HUES48 (cell line): ENCODE measurements at regions not wholly inside any gene's neighbourhood (a gene's known extent, or its start where the extent isn't known, plus 50 kb on each side); places are given as distances from the start of the nearest gene placed in this dataset.
"Not testable (repeated sequence)": the region's sequence is repeated elsewhere in the genome, so short reads cannot be mapped to it uniquely, and the experiment has no call there.

Source experiments
- H3K27ac ChIP-seq: one replicate; pipeline ENCODE4 v1.7.0; 2013; ENCODE audit warnings: low read depth, low read length, inconsistent platforms
- H3K27me3 ChIP-seq: 2 replicates; pipeline ENCODE4 v1.6.1; 2013; ENCODE audit warnings: mild to moderate bottlenecking, low read length; ENCODE audit not compliant: control insufficient read depth, insufficient read depth
- H3K36me3 ChIP-seq: 2 replicates; pipeline ENCODE4 v1.6.1; 2013; ENCODE audit warnings: low read length; ENCODE audit not compliant: control insufficient read depth, insufficient read depth
- H3K4me1 ChIP-seq: 2 replicates; pipeline ENCODE4 v1.6.1; 2013; ENCODE audit warnings: mild to moderate bottlenecking, low read length; ENCODE audit not compliant: control insufficient read depth, insufficient read depth
- H3K4me3 ChIP-seq: 2 replicates; pipeline ENCODE4 v1.5.1; 2013; ENCODE audit warnings: mild to moderate bottlenecking, low read depth, low read length
- H3K9ac ChIP-seq: 2 replicates; pipeline ENCODE4 v1.6.1; 2013; ENCODE audit warnings: mild to moderate bottlenecking, low read depth, low read length, moderate library complexity
- H3K9me3 ChIP-seq: 2 replicates; pipeline ENCODE4 v1.6.1; 2013; ENCODE audit warnings: low read length; ENCODE audit not compliant: control insufficient read depth, insufficient read depth

DNA sequence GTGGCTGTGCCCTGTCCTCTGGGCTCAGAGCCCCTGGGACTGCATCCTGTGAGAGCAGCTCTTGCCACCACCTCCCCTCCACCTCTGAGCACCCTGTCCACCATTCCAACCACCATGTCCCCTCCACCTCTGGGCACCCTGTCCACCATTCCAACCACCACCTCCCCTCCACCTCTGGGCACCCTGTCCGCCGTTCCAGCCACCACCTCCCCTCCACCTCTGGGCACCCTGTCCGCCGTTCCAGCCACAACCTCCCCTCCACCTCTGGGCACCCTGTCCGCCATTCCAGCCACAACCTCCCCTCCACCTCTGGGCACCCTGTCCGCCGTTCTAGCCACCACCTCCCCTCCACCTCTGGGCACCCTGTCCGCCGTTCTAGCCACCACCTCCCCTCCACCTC, 313.7 kb upstream of the MYT1L start:
- H3K27ac ChIP-seq, H3K9me3 ChIP-seq, H3K27me3 ChIP-seq, H3K9ac ChIP-seq, H3K36me3 ChIP-seq, H3K4me3 ChIP-seq, H3K4me1 ChIP-seq: not testable (repeated sequence)

GRCh38 chr2:2644040-2644439, 313.0 kb upstream of the MYT1L start:
- H3K27ac ChIP-seq: no peak overlapping the region
- no peaks in the 10 kb centered on the region for H3K4me1 ChIP-seq
- no peaks in the 10 kb centered on the region for H3K27me3 ChIP-seq
- H3K9me3 ChIP-seq: 0 out of 2 replicates have a peak, but pooled peaks cover 4% of the 10 kb centered on the region
- no peaks in the 10 kb centered on the region for H3K36me3 ChIP-seq
- H3K4me3 ChIP-seq: no peak overlapping the region
- H3K9ac ChIP-seq: no peak overlapping the region

DNA sequence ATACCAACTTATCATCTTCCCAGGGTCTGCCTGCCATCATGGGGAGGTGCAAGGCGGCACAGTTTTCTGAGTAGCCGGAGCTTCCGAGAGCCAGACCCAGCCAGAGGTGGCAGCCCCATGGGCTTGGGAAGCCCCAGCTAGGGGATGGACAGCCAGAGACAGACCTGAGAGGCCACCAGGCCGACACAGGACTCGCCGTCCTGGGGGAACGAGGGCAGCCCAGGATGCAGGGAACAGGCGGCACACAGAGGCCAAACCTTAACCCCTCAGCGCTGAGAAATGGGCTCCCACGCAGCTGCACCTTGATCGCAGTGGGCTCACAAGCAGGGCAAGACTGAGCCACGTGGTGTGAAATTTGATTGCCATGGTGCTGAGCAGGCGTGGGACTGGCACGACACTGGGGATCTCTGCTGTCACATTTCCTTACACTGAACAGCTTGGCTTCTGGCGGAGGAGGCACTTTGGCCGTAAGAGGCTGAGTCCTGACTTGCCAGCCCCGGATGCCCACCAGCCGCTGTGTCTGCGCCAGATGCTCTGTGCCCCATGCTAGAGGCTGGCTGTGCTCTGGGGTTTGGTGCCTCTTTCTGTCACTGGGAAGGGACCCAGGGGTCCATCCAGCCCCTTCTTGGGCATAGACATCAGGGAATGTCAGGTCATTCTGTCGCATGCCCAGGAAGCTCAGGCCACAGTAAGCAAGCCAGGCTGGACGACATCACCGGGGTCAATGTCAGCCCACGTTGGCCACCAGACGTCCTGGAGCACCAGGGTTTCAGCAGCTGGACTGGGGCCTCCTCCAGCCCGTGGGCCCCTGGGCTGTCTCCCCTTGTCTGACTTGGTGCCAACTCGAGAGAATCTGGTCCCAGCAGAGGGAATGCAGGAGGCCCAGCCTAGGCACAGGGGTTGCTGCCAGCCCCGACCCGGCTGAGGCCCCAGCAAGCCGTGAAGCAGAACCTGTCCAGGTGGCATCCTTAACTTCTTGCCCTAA, 312.1 kb upstream of the MYT1L start:
- no peaks in the 10 kb centered on the region for H3K36me3 ChIP-seq
- H3K27me3 ChIP-seq: no peaks in the 10 kb centered on the region
- H3K9ac ChIP-seq: no peak overlapping the region
- no peak overlapping the region for H3K27ac ChIP-seq
- H3K9me3 ChIP-seq: 0 out of 2 replicates have a peak, but pooled peaks cover 4% of the 10 kb centered on the region
- H3K4me3 ChIP-seq: no peak overlapping the region
- H3K4me1 ChIP-seq: no peaks in the 10 kb centered on the region

- H3K9me3 ChIP-seq: no peaks in the 10 kb centered on the region
- no peak overlapping the region for H3K27ac ChIP-seq
- H3K36me3 ChIP-seq: no peaks in the 10 kb centered on the region
- no peaks in the 10 kb centered on the region for H3K4me1 ChIP-seq
- H3K4me3 ChIP-seq: no peak overlapping the region
- H3K9ac ChIP-seq: no peak overlapping the region
- H3K27me3 ChIP-seq: no peaks in the 10 kb centered on the region
Observed at GRCh38 chr2:2641541-2642410, 310.7 kb upstream of the MYT1L start.

- no peaks in the 10 kb centered on the region for H3K27me3 ChIP-seq
- no peaks in the 10 kb centered on the region for H3K36me3 ChIP-seq
- no peak overlapping the region for H3K27ac ChIP-seq
- H3K9me3 ChIP-seq: no peaks in the 10 kb centered on the region
- no peaks in the 10 kb centered on the region for H3K4me1 ChIP-seq
- no peak overlapping the region for H3K9ac ChIP-seq
- H3K4me3 ChIP-seq: no peak overlapping the region
Observed at GRCh38 chr2:2640818-2641217, 309.7 kb upstream of the MYT1L start.

- no peak overlapping the region for H3K9ac ChIP-seq
- no peaks in the 10 kb centered on the region for H3K27me3 ChIP-seq
- H3K4me1 ChIP-seq: no peaks in the 10 kb centered on the region
- H3K9me3 ChIP-seq: no peaks in the 10 kb centered on the region
- H3K27ac ChIP-seq: no peak overlapping the region
- H3K4me3 ChIP-seq: no peak overlapping the region
- no peaks in the 10 kb centered on the region for H3K36me3 ChIP-seq
Observed at GRCh38 chr2:2640371-2640770, 309.3 kb upstream of the MYT1L start.

DNA sequence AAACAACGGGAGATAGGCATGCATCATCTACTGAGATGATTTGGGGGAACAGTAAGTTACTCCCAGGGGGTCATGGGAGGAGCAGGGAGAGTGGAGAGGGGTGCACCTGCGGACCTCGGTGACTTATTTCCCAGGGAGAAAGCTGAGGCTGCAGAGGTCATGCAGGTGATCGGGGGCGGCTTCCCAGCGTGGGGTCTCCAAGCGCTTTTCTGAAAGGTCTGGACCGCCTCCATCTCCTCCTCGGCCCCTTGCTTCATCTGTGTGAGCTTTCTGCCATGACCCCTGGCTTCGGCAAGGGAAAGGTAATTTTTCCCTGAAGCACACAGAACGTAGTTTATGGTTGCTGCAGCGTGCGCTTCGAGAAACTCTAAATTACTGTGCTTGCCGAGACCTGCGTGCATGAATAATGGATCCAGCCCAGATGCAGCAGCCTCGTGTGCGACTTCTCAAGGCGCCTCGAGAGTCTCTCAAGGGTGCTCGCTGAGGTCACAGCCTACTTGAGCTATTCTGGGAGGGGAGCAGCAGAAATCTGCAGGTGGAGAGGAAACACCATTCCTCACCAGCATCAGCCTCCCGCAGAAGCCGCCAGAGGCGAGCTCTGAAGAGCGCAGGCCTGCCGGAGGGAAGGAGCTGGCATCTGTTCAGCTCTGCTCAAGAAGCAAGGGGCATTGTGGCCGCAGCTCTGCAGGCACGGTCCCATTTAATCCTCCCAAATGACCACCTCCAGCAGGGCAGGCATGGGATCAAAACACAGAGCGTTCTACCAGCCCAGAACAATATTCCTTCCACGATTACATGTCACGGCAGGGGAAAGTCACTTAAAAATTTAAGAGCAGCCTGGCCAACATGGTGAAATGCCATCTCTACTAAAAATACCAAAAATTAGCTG, 308.4 kb upstream of the MYT1L start:
- H3K27me3 ChIP-seq: no peaks in the 10 kb centered on the region
- no peaks in the 10 kb centered on the region for H3K36me3 ChIP-seq

DNA sequence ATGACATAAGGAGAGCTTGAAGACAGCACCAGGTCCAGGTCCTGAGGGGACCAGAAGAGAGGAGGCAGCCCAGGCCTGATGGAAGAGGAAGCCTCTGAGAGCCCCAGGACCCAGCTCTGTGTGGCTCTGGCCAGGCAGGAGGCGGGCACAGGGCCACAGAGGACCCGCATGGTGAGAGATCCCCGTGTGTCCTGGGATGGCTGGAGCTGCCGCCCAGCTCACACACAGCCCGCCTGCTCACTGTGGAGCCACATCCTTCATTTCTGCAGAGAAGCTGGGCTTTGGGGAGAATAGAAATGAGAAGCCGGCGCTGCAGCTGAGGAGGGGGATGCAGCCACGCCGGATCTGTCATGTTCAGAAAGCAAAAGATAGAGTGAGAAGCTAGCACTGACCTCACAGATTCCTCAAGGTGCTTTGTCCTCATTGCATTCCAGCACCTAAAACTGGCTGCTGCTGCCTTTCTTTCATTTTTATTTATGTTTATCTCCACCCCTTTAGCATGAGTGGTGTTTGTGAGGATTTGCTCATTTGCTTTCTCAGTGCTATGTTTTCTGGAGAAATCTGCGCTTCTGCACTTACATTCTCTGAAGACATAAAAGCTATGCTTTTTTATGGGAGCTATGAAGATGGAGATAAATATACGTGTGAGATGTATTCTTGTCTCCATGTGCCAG, 307.6 kb upstream of the MYT1L start:
- Histone ChIP-seq H3K9me3 (no peaks in the 10 kb centered on the region), H3K36me3 (no peaks in the 10 kb centered on the region), H3K4me3 (no peak overlapping the region), H3K27me3 (no peaks in the 10 kb centered on the region), H3K9ac (no peak overlapping the region), H3K4me1 (no peaks in the 10 kb centered on the region), H3K27ac (no peak overlapping the region)

More for the DNA sequence above, 308.4 kb upstream of the MYT1L start:
- Histone ChIP-seq H3K9me3 (no peaks in the 10 kb centered on the region), H3K9ac (no peak overlapping the region), H3K4me1 (no peaks in the 10 kb centered on the region), H3K27ac (no peak overlapping the region), H3K4me3 (no peak overlapping the region)

- Histone ChIP-seq H3K27me3 (no peaks in the 10 kb centered on the region), H3K36me3 (no peaks in the 10 kb centered on the region), H3K9ac (no peak overlapping the region), H3K9me3 (no peaks in the 10 kb centered on the region), H3K4me1 (no peaks in the 10 kb centered on the region), H3K27ac (no peak overlapping the region), H3K4me3 (no peak overlapping the region)
Observed at GRCh38 chr2:2636813-2637212, 305.7 kb upstream of the MYT1L start.

- Histone ChIP-seq H3K27me3 (no peaks in the 10 kb centered on the region), H3K4me3 (no peak overlapping the region), H3K36me3 (no peaks in the 10 kb centered on the region), H3K4me1 (no peaks in the 10 kb centered on the region), H3K27ac (no peak overlapping the region), H3K9ac (no peak overlapping the region), H3K9me3 (no peaks in the 10 kb centered on the region)
Observed at GRCh38 chr2:2635025-2635528, 304.0 kb upstream of the MYT1L start.
